HL-60 (cell line): ENCODE measurements at regions not wholly inside any gene's neighbourhood (a gene's known extent, or its start where the extent isn't known, plus 50 kb on each side); places are given as distances from the start of the nearest gene placed in this dataset.

Source experiments
- CTCF ChIP-seq: IDR thresholded peaks from one replicate; pipeline ENCODE4 v1.5.1; 2011; ENCODE audit warnings: low read length, control low read depth, inconsistent platforms; ENCODE audit not compliant: insufficient read depth
- REST ChIP-seq: IDR thresholded peaks from 2 replicates; pipeline ENCODE4 v1.6.1; 2012; ENCODE audit warnings: low read depth; ENCODE audit not compliant: insufficient replicate concordance
- SPI1 ChIP-seq: IDR thresholded peaks from 2 replicates; pipeline ENCODE4 v1.6.1; 2012; ENCODE audit warnings: low read depth, mild to moderate bottlenecking, borderline replicate concordance

DNA sequence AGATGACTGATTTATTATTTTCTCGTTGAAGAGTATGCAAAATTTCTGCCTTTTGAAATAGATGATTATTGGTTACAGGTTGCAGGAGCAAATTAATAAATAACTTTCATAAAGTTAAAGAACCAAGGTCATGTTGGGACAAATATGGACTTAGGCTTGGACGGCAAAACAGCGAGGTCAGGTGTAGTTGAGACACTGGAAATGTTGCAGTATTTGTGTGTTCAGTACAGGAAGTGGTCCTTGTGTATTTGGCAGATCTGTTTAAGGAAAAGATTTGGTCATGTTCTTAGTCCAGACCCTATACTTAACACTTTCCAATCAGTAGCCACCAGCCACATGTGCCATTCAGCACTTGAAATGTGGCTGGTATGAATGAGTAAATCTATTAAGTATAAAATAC lies 486.5 kb downstream of the TDRD15 start:
- TF ChIP-seq CTCF (no peak), REST (no peak), SPI1 (no peak)
